Urinary bladder (tissue), 3 donors: ENCODE measurements at regions not wholly inside any gene's neighbourhood (a gene's known extent, or its start where the extent isn't known, plus 50 kb on each side); places are given as distances from the start of the nearest gene placed in this dataset.

Source experiments
- DNase-seq: peaks from one replicate; pipeline ENCODE4 v3.0.0-alpha.2; 2015; ENCODE audit errors: extremely low spot score
- H3K27ac ChIP-seq: one replicate; pipeline ENCODE4 v1.5.1; 2013; ENCODE audit warnings: low read depth, mild to moderate bottlenecking, moderate library complexity
- H3K36me3 ChIP-seq: one replicate; pipeline ENCODE4 v1.6.1; 2013; ENCODE audit warnings: mild to moderate bottlenecking, moderate library complexity; ENCODE audit not compliant: insufficient read depth
- H3K4me1 ChIP-seq: one replicate; pipeline ENCODE4 v1.6.1; 2013; ENCODE audit warnings: mild to moderate bottlenecking, moderate library complexity; ENCODE audit not compliant: insufficient read depth
- H3K4me3 ChIP-seq: one replicate; pipeline ENCODE4 v1.5.1; 2013; ENCODE audit warnings: low read depth, low read length
- WGBS: extraction: QIAGEN DNeasy Blood & Tissue Kit; methylation state at CpG from one replicate; pipeline ENCODE4 v1.1.7; 2013; 5-methylcytosine and 5-hydroxymethylcytosine counted together
- donor health status: healthy with polysubstance abuse.
- donor health status: healthy.

DNA sequence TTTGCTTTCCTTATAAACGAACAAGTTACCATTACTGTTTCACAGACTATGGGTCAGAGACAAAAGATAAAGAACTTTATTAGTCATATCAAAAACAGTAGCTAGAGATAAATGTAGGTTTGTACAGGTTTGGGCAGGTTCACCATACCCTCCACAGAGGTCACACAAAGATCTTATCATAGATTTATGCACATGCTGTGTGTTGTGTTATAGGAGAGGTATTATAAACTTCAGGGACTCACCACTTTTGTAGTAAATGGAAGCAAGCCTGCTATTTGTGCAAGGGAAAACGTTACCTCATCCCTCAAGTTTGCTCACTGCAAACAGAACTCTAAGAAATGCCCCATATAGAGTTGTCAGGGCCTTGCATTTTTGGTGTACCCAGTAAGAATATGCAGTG is 584.5 kb upstream of the LRRTM1 start:
- H3K27ac ChIP-seq, result no peak overlapping the region
- H3K36me3 ChIP-seq, result no peaks in the 10 kb centered on the region
- no peak for DNase-seq
- no peaks in the 10 kb centered on the region for H3K4me1 ChIP-seq
- no peak overlapping the region for H3K4me3 ChIP-seq
- WGBS, result 36% methylated on average over 2 of the region's 2 CpGs

DNA sequence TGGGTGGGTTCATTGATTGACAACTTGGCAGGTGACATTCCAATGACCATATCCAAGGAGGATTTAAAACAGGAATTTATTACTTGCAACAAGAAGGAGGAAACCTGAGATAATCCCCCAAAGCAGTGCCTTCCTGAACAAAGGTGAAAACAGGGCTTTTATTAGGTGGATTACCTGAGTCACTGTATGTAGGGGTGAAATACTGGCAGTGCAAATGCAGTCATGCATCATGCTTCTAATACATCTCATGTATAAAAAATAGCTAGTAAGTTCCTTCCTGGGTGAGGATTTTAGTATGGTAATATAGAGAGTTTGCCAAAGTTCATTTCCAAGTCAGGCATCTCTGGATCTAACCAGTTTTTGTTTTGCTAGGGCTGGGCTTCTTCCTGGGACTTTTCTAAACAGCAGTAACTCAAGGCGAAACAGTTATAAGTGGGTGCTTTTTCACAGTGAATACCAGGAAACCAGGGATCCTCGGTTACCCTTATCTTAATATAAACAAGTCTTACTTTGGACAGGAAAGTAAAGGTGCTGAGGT is 583.4 kb upstream of the LRRTM1 start:
- H3K36me3 ChIP-seq, result no peaks in the 10 kb centered on the region
- H3K4me1 ChIP-seq, result no peaks in the 10 kb centered on the region
- H3K27ac ChIP-seq, result no peak overlapping the region
- 24% methylated on average over 2 of the region's 2 CpGs for WGBS
- DNase-seq, result no peak
- no peak overlapping the region for H3K4me3 ChIP-seq

DNA sequence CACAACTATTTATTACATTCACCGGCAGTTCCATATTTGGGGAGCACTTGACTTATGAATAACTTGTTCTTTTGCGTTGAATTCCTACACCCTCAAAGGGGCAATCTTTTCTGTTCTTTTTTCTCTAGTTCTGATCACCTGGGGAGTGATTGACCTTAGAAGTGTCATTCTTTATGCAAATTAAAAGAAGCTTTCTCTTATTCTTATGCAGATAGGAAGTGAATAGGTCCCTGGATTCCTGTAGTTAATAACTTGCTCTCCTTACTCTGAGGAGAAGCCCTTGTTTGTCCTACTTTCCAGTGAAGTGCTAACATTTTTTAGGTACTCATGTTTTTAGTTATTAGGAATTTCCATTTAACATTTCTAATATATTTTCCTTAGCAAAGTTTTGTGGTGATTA is 569.8 kb upstream of the LRRTM1 start:
- no peak overlapping the region for H3K27ac ChIP-seq
- WGBS, result 64% methylated on average over 2 of the region's 2 CpGs
- H3K4me1 ChIP-seq, result no peaks in the 10 kb centered on the region
- no peaks in the 10 kb centered on the region for H3K36me3 ChIP-seq
- DNase-seq, result no peak
- H3K4me3 ChIP-seq, result no peak overlapping the region

DNA sequence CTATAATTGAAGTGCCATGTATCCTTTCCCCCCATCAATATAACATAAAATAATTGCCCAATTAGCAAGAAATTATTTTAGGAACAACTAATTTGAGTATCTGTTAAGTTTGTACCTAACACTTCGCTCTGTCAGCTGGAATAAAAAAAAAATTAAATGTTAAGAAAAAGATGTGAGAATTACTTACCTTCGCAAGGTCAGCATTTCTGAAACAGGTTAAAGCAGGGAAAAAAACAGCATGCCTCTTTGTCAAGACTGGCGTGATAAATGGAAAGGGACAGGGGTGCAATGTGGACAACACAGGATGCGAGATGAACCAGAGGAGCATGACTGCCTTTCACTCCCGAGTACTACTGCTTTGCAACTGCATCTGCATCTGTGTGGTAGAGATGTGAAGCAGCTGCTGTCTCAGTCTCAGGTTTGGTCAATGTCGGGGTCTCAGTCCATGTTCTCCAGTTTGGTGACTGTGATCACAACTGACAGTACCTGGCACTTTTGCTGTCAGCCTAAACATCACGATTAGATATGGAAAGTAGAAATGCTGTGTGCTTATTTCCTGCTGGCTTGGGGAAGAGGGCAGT is 565.4 kb upstream of the LRRTM1 start:
- Histone ChIP-seq H3K4me3 (no peak overlapping the region), H3K36me3 (no peaks in the 10 kb centered on the region), H3K4me1 (no peaks in the 10 kb centered on the region), H3K27ac (no peak overlapping the region)
- 68% methylated on average over 7 of the region's 7 CpGs for WGBS
- no peak for DNase-seq

DNA sequence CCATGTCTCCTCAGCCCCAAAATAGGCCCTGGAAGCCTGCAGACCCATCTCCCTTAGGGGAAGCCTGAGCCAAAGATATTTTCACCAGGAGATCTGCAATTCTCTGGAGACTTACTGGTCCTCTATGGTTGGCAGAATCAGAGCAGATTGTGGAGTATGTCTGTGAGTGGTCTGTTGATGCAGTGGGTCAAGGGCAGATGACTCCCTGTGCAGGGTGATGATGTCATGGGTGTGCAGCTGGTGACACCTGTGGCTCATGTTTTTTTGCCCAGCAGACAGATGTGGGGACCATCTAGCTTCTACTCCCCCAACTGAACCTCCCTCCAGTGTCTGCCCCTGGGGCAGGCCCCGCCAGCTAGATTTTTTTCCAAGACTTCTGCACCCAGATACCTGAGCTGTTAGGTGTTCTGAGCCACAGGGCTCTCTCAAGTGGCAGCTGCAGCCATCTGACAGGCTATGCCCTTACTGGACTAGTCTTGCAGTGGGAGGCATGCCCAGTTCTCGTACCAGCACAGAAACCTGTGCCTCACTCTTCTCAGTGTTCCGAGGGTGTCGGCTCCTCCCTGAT is 558.7 kb upstream of the LRRTM1 start:
- no peaks in the 10 kb centered on the region for H3K36me3 ChIP-seq
- no peaks in the 10 kb centered on the region for H3K4me1 ChIP-seq
- 89% methylated on average over 4 of the region's 4 CpGs for WGBS
- DNase-seq, result no peak
- H3K4me3 ChIP-seq, result no peak overlapping the region
- H3K27ac ChIP-seq, result no peak overlapping the region

DNA sequence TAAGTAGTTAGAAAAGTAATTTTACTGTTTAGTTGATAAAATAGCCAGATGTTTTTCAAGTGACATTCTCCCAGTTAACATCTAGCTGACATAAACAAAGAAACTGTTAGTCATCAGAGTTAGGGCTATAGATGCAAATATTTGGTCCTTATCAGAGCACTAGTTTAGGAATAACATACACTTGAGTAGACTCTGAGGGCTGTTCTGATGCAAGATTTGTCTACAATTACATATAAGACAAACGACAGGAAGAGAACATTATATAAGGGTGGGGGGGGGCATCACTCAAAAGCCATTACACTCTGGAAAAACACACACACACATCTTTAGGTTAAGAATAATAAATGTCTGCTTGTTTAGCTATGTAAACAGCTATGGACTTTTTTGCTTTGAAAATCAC is 554.4 kb upstream of the LRRTM1 start:
- Histone ChIP-seq H3K36me3 (no peaks in the 10 kb centered on the region), H3K4me1 (no peaks in the 10 kb centered on the region), H3K4me3 (no peak overlapping the region), H3K27ac (no peak overlapping the region)
- DNase-seq, result no peak
- WGBS, result 11% methylated on average over 1 of the region's 1 CpG

DNA sequence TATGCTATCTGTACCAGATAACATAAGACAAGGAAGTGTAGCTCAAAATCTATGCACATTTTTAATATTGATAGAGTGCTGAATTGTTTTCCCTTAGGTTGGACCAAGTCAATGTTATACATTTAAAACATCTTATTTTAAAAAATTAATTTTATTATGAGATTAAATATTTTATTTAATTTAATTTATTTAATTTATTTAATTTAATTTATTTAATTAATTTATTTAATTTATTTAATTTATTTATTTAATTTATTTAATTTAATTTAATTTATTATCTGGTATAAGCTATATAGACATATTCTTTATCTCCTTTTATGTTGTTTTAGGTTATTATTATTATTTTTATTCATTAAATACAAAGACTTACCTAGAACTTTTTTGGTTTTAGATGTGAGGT is 551.7 kb upstream of the LRRTM1 start:
- no peak for DNase-seq
- Histone ChIP-seq H3K4me3 (no peak overlapping the region), H3K36me3 (no peaks in the 10 kb centered on the region), H3K4me1 (no peaks in the 10 kb centered on the region), H3K27ac (no peak overlapping the region)

DNA sequence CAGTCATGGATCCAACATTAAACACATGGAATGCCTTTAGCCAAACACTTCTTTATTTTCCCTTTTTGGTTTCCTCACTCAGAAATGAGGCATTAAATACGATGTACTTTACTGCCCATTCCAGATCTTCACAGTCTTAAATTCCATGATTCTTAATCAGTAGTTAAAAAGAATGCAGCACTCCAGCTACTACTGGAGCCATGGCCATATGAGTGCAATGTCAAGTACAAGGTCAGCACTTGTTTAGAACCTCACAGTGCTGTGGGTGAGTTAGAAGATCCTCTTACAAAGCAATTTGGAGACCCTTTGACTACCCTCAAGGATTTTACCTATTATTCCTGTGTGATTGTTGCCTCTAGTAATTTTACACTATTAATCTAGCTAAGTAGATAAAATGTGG is 550.3 kb upstream of the LRRTM1 start:
- H3K27ac ChIP-seq, result no peak overlapping the region
- no peaks in the 10 kb centered on the region for H3K36me3 ChIP-seq
- H3K4me1 ChIP-seq, result no peaks in the 10 kb centered on the region
- WGBS, result 38% methylated on average over 1 of the region's 1 CpG
- no peak overlapping the region for H3K4me3 ChIP-seq
- DNase-seq, result no peak

DNA sequence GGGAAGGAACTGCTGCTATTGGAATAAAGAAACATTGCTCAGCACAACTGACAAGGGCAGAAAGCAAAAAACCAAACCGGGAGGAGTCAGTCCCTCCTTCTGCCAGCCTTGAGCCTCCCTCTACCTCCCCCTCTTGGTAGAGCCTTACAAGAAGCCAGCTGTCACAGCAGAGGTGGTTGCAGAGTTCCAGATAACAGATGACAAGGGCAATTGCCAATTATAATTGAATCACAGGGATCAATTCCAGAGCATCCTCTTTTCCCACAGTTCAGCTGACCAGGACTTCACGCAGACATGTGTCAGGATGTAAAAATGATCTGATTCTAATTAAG is 548.2 kb upstream of the LRRTM1 start:
- Histone ChIP-seq H3K4me3 (no peak overlapping the region), H3K36me3 (no peaks in the 10 kb centered on the region), H3K4me1 (no peaks in the 10 kb centered on the region), H3K27ac (no peak overlapping the region)
- no peak for DNase-seq
- WGBS, result 42% methylated on average over 2 of the region's 2 CpGs

DNA sequence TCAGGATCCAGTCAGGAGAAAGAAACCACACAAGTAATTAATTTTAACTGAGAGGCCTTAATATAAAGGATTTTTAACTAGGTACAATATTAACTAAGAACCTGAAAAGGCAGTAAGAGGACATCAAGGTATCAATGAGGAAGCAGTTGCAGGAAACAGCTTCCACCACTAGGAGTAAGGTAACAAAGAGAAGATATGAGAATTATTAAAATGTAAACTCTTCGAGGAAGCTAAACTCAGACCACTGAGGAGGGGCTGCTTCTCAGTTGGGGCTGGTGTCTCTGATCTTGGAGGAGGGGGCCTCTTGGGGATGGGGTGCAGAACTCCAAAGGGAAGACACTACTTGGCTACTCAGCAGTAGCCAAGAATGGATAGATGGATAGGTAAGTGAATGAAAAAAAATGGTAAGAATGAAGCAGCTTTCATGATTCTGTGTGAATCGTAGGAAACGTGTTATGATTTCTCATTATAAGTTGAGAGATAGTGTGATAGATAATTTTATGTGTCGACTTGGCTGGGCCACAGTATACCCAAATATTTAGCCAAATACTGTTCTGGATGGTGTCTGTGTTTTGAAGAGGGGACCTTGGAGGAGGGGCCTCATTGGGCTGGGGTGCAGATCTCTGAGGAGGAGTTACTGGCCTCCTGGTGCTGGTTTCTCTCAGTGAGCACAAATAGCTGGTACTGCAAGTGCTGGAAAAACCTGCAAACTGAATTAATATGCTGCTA is 547.7 kb upstream of the LRRTM1 start:
- WGBS, result 64% methylated on average over 4 of the region's 4 CpGs
- Histone ChIP-seq H3K36me3 (no peaks in the 10 kb centered on the region), H3K4me3 (no peak overlapping the region), H3K27ac (no peak overlapping the region), H3K4me1 (no peaks in the 10 kb centered on the region)
- DNase-seq, result no peak

DNA sequence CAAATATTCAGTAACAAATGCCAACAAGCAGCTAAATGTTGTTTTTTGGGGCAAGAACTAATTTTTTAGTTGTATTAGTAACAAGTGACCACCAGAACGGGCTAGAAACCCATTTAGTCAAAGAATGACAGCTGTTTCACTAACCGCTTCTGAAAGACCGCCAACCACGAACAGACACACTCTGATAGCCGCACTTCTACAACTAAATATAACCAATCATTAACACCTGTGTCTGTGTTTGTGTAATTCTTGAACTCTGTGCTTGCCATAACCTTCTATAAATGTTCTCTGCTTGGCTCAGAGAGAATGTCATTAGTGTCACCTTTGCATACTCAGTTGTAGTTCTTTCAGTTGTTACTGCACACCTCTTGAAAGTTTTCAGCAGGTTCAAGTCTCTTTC is 526.3 kb upstream of the LRRTM1 start:
- no peak for DNase-seq
- no peaks in the 10 kb centered on the region for H3K36me3 ChIP-seq
- no peaks in the 10 kb centered on the region for H3K4me1 ChIP-seq
- H3K27ac ChIP-seq, result no peak overlapping the region
- 84% methylated on average over 5 of the region's 5 CpGs for WGBS
- H3K4me3 ChIP-seq, result no peak overlapping the region

DNA sequence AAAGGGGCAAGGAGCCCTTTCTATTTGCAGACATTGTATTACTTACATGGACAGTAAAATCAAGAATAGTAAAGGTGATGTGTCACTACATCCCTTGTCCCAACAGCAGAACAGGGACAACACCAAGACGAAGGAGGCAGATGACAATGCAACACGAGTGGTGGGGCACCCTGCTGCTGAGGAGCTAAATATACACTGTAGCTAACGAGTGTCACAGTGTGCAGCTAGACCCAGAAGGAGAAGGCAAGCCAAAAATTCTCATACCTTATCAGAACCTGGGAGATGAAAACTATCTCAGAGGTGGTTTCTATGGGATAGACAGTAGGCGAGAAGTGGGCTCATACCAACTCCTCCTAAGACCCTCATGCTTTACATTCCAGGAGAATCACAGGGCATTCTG is 518.4 kb upstream of the LRRTM1 start:
- Histone ChIP-seq H3K27ac (no peak overlapping the region), H3K36me3 (no peaks in the 10 kb centered on the region), H3K4me3 (no peak overlapping the region), H3K4me1 (no peaks in the 10 kb centered on the region)
- 74% methylated on average over 4 of the region's 4 CpGs for WGBS
- DNase-seq, result no peak

DNA sequence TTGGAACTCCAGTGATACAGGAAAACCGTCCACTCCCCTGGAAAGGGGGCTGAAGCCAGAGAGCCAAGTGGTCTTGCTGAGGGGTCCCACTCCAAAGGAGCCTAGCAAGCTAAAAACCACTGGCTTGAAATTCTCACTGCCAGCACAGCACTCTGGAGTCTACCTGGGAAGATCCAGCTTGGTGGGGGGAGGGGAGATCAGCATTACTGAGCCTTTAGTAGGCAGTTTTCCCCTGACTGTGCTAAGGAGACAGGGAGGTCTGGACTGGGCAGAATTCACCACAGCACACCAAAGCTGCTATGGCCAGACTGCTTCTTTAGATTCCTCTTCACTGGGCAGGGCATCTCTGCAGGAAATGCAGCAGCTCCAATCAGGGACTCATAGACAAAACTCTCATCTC is 510.7 kb upstream of the LRRTM1 start:
- no peaks in the 10 kb centered on the region for H3K36me3 ChIP-seq
- 64% methylated on average over 1 of the region's 1 CpG for WGBS
- H3K4me3 ChIP-seq, result no peak overlapping the region
- DNase-seq, result no peak
- no peak overlapping the region for H3K27ac ChIP-seq
- no peaks in the 10 kb centered on the region for H3K4me1 ChIP-seq

DNA sequence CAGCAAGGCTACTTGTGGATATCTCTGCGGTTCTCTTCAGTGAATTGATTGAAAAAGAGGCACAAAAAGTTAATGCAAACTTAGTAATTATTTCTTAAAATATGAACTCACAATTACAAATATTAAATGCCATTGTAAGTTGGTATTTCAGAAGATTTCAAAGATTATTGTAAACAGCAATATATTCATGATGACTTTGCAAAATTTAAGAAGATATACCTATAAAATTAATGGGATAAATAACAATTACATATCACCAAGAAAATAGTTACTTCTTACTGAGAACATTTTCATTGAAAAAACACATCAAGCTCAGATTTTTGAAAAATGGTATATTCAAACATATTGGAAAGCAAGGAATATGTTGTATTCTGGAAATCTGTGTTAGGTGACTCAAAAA is 482.0 kb upstream of the LRRTM1 start:
- H3K4me1 ChIP-seq, result no peaks in the 10 kb centered on the region
- WGBS, result 52% methylated on average over 1 of the region's 1 CpG
- no peak overlapping the region for H3K4me3 ChIP-seq
- DNase-seq, result no peak
- H3K27ac ChIP-seq, result no peak overlapping the region
- no peaks in the 10 kb centered on the region for H3K36me3 ChIP-seq
